HEK293 (cell line): ENCODE measurements at regions not wholly inside any gene's neighbourhood (a gene's known extent, or its start where the extent isn't known, plus 50 kb on each side); places are given as distances from the start of the nearest gene placed in this dataset.
"Not testable (repeated sequence)": the region's sequence is repeated elsewhere in the genome, so short reads cannot be mapped to it uniquely, and the experiment has no call there.

Experiments used
- CTCF ChIP-seq: fragments of 450-650 bp; formaldehyde crosslinking; IDR thresholded peaks from 2 replicates; pipeline ENCODE4 v1.5.1; 2016; ENCODE audit warnings: missing biosample characterization, missing genetic modification characterization
- SCRT1 ChIP-seq: fragments of 450-650 bp; formaldehyde crosslinking; IDR thresholded peaks from 2 replicates; pipeline ENCODE4 v1.5.1; 2016; ENCODE audit warnings: missing biosample characterization, missing genetic modification characterization, borderline replicate concordance
- SP2 ChIP-seq: fragments of 450-650 bp; formaldehyde crosslinking; IDR thresholded peaks from 2 replicates; pipeline ENCODE4 v1.5.1; 2016; ENCODE audit warnings: missing biosample characterization, missing genetic modification characterization
- TSHZ1 ChIP-seq: fragments of 450-650 bp; formaldehyde crosslinking; IDR thresholded peaks from 2 replicates; pipeline ENCODE4 v1.5.1; 2016; ENCODE audit warnings: missing biosample characterization, missing genetic modification characterization, borderline replicate concordance
- ZNF175 ChIP-seq: fragments of 450-650 bp; formaldehyde crosslinking; IDR thresholded peaks from 2 replicates; pipeline ENCODE4 v1.5.1; 2016; ENCODE audit warnings: missing biosample characterization, missing genetic modification characterization
- ZNF473 ChIP-seq: fragments of 450-650 bp; formaldehyde crosslinking; IDR thresholded peaks from 2 replicates; pipeline ENCODE4 v1.5.1; 2017; ENCODE audit warnings: missing biosample characterization, missing genetic modification characterization
- TF ChIP-seq, protein P1 (sequence below): fragments of 450-650 bp; formaldehyde crosslinking; IDR thresholded peaks from 2 replicates; pipeline ENCODE4 v1.5.1; 2016; ENCODE audit warnings: missing biosample characterization, missing genetic modification characterization
- TF ChIP-seq, protein P2 (sequence below): fragments of 450-650 bp; formaldehyde crosslinking; IDR thresholded peaks from 2 replicates; pipeline ENCODE4 v1.5.1; 2016; ENCODE audit warnings: missing biosample characterization, missing genetic modification characterization
- TF ChIP-seq, protein P3 (sequence below): fragments of 450-650 bp; formaldehyde crosslinking; IDR thresholded peaks from 2 replicates; pipeline ENCODE4 v1.5.1; 2016; ENCODE audit warnings: missing biosample characterization, missing genetic modification characterization, low read depth

- not testable (repeated sequence) for TF ChIP-seq TSHZ1; ZNF175 (tag by site-specific recombination); CTCF (tag by site-specific recombination); ZNF473; SCRT1 (tag by site-specific recombination); SP2 (tag by site-specific recombination)
- TF ChIP-seq, protein P1, sequence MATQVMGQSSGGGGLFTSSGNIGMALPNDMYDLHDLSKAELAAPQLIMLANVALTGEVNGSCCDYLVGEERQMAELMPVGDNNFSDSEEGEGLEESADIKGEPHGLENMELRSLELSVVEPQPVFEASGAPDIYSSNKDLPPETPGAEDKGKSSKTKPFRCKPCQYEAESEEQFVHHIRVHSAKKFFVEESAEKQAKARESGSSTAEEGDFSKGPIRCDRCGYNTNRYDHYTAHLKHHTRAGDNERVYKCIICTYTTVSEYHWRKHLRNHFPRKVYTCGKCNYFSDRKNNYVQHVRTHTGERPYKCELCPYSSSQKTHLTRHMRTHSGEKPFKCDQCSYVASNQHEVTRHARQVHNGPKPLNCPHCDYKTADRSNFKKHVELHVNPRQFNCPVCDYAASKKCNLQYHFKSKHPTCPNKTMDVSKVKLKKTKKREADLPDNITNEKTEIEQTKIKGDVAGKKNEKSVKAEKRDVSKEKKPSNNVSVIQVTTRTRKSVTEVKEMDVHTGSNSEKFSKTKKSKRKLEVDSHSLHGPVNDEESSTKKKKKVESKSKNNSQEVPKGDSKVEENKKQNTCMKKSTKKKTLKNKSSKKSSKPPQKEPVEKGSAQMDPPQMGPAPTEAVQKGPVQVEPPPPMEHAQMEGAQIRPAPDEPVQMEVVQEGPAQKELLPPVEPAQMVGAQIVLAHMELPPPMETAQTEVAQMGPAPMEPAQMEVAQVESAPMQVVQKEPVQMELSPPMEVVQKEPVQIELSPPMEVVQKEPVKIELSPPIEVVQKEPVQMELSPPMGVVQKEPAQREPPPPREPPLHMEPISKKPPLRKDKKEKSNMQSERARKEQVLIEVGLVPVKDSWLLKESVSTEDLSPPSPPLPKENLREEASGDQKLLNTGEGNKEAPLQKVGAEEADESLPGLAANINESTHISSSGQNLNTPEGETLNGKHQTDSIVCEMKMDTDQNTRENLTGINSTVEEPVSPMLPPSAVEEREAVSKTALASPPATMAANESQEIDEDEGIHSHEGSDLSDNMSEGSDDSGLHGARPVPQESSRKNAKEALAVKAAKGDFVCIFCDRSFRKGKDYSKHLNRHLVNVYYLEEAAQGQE, result peak; percentile 88
- TF ChIP-seq, protein P2, sequence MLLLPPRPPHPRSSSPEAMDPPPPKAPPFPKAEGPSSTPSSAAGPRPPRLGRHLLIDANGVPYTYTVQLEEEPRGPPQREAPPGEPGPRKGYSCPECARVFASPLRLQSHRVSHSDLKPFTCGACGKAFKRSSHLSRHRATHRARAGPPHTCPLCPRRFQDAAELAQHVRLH (tag by site-specific recombination), result not testable (repeated sequence)
- TF ChIP-seq, protein P3, sequence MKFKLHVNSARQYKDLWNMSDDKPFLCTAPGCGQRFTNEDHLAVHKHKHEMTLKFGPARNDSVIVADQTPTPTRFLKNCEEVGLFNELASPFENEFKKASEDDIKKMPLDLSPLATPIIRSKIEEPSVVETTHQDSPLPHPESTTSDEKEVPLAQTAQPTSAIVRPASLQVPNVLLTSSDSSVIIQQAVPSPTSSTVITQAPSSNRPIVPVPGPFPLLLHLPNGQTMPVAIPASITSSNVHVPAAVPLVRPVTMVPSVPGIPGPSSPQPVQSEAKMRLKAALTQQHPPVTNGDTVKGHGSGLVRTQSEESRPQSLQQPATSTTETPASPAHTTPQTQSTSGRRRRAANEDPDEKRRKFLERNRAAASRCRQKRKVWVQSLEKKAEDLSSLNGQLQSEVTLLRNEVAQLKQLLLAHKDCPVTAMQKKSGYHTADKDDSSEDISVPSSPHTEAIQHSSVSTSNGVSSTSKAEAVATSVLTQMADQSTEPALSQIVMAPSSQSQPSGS, result not testable (repeated sequence)
Measured at GRCh38 chr7:65260673-65261072, 113.0 kb upstream of the ZNF92 start.
